ENCODE measurements at regions not wholly inside any gene's neighbourhood (a gene's known extent, or its start where the extent isn't known, plus 50 kb on each side); places are given as distances from the start of the nearest gene placed in this dataset.

GRCh38 chr5:166961913-166962312 lies 1329.5 kb upstream of the WWC1 start:
- no peak for DNase-seq (ENCODE audit: low spot score)

GRCh38 chr5:166962461-166962860 lies 1329.0 kb upstream of the WWC1 start:
- no peak for DNase-seq (ENCODE audit: low spot score)

GRCh38 chr5:166963596-166963995 lies 1327.8 kb upstream of the WWC1 start:
- no peak for DNase-seq (ENCODE audit: low spot score)

GRCh38 chr5:166977911-166978422 lies 1313.5 kb upstream of the WWC1 start:
- no peak for DNase-seq (ENCODE audit: low spot score)

- DNase-seq (ENCODE audit: low spot score), result no peak
Observed at GRCh38 chr5:166979307-166979895, 1312.0 kb upstream of the WWC1 start.

- no peak for DNase-seq (ENCODE audit: low spot score)
Observed at GRCh38 chr5:166980666-166981065, 1310.8 kb upstream of the WWC1 start.

- DNase-seq (ENCODE audit: low spot score), result no peak
Observed at GRCh38 chr5:166982226-166982625, 1309.2 kb upstream of the WWC1 start.

GRCh38 chr5:166991601-166992000 lies 1299.8 kb upstream of the WWC1 start:
- DNase-seq (ENCODE audit: low spot score), result no peak

- DNase-seq (ENCODE audit: low spot score), result no peak
Observed at GRCh38 chr5:166992108-166992507, 1299.3 kb upstream of the WWC1 start.

GRCh38 chr5:166992874-166993722 lies 1298.3 kb upstream of the WWC1 start:
- DNase-seq (ENCODE audit: low spot score), result no peak

- no peak for DNase-seq (ENCODE audit: low spot score)
Observed at GRCh38 chr5:166994226-166994625, 1297.2 kb upstream of the WWC1 start.

- DNase-seq (ENCODE audit: low spot score), result no peak
Observed at GRCh38 chr5:167001246-167001645, 1290.2 kb upstream of the WWC1 start.

GRCh38 chr5:167008705-167009104 lies 1282.7 kb upstream of the WWC1 start:
- no peak for DNase-seq (ENCODE audit: low spot score)

GRCh38 chr5:167011196-167011595 lies 1280.2 kb upstream of the WWC1 start:
- DNase-seq (ENCODE audit: low spot score), result no peak

GRCh38 chr5:167012123-167013034 lies 1279.1 kb upstream of the WWC1 start:
- no peak for DNase-seq (ENCODE audit: low spot score)

GRCh38 chr5:167014401-167015056 lies 1276.9 kb upstream of the WWC1 start:
- DNase-seq (ENCODE audit: low spot score), result no peak

GRCh38 chr5:167020418-167020817 lies 1271.0 kb upstream of the WWC1 start:
- no peak for DNase-seq (ENCODE audit: low spot score)

- DNase-seq (ENCODE audit: low spot score), result no peak
Observed at GRCh38 chr5:167029488-167029887, 1262.0 kb upstream of the WWC1 start.

- DNase-seq (ENCODE audit: low spot score), result no peak
Observed at GRCh38 chr5:167030500-167031120, 1260.8 kb upstream of the WWC1 start.

GRCh38 chr5:167036585-167036984 lies 1254.9 kb upstream of the WWC1 start:
- DNase-seq (ENCODE audit: low spot score), result no peak

- DNase-seq (ENCODE audit: low spot score), result no peak
Observed at GRCh38 chr5:167049043-167049663, 1242.3 kb upstream of the WWC1 start.
